Erythroblast (primary cell): ENCODE measurements at regions not wholly inside any gene's neighbourhood (a gene's known extent, or its start where the extent isn't known, plus 50 kb on each side); places are given as distances from the start of the nearest gene placed in this dataset.

Experiments
- GATA1 ChIP-seq: IDR thresholded peaks from 2 replicates; pipeline ENCODE4 v1.6.1; 2011; ENCODE audit warnings: low read depth, mild to moderate bottlenecking, control low read depth, low read length, moderate library complexity
- POLR2A ChIP-seq: IDR thresholded peaks from 2 replicates; pipeline ENCODE4 v1.6.1; 2011; ENCODE audit warnings: mild to moderate bottlenecking, low read length

DNA sequence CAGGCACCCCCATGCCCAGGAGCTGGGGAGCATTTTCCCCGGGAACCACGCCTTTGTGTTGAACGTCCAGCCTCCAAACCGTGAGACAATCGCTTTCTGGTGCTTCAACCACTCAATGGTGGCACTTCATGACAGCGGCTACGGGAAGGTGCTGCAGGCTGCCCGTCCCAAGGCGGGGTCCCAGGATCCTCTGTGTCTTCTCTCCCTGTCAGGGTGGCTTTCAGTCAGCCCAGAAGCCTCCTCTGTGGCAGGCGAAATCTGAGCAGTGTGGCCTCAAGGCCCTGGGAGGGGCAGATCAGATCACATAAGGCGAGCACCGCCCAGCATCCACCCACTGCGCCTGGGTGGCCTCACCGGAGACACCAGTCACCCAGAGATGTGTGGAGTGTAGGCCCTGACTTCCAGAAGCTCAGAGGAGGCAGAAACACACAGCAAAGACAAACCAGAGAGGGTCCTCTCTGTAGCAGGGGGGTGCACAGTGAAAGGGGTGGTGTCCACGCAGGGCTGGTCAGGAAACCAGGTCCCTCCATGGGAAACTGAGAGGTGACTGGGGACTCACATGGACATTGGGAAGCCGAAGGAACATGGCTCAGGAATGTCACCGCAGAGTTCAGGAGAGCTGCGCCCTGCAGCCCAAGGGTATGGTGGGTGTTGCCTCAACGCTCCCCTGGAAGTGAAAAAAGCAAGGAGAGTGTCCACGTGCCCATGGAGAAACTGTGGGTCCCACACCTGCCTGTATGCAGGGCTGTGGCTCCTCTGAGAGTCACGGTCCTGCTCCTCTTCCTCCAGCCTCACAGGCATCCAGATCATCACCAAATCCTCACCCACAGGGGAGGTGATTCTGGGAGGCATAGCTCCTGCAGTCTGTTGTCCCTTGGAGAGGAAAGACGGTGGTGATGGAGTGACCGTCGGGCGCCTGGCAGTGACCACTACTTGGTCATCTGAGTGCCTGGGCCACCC is 1420.7 kb downstream of the TBC1D22A start:
- TF ChIP-seq POLR2A = no peak
- no peak for TF ChIP-seq GATA1
